Liver (tissue), 3 donors: ENCODE measurements at regions not wholly inside any gene's neighbourhood (a gene's known extent, or its start where the extent isn't known, plus 50 kb on each side); places are given as distances from the start of the nearest gene placed in this dataset.

ENCODE experiments used
- CTCF ChIP-seq: fragments of 150-350 bp; IDR thresholded peaks from 2 replicates; pipeline ENCODE4 v1.5.1; 2017; ENCODE audit warnings: improper control_type of control experiment, low read depth, low read length; ENCODE audit not compliant: missing input control
- EGR1 ChIP-seq, 2 donors: IDR thresholded peaks; 2 replicates each; pipeline ENCODE4 v1.6.1; 2016 to 2018; ENCODE audit warnings: antibody characterized with exemption in 2 of 2, low read depth in 2 of 2
- FOXA2 ChIP-seq: IDR thresholded peaks from 2 replicates; pipeline ENCODE4 v1.6.1; 2016; ENCODE audit warnings: antibody characterized with exemption
- HNF4A ChIP-seq, 2 donors: conservative IDR thresholded peaks; 2 replicates each; pipeline ENCODE4 v1.6.1; 2016; ENCODE audit warnings: antibody characterized with exemption in 2 of 2, mild to moderate bottlenecking in 2 of 2
- JUND ChIP-seq, 2 donors: IDR thresholded peaks; 2 replicates each; pipeline ENCODE4 v1.6.1; 2016; ENCODE audit warnings: antibody characterized with exemption in 2 of 2
- RAD21 ChIP-seq, 2 donors: IDR thresholded peaks; 2 replicates each; pipeline ENCODE4 v1.6.1; 2016; ENCODE audit warnings: antibody characterized with exemption in 2 of 2, mild to moderate bottlenecking in 2 of 2
- RXRA ChIP-seq, 2 donors: IDR thresholded peaks; 2 replicates each; pipeline ENCODE4 v1.6.1; 2017 to 2018; ENCODE audit warnings: antibody characterized with exemption in 2 of 2, mild to moderate bottlenecking in 1 of 2
- TAF1 ChIP-seq: conservative IDR thresholded peaks from 2 replicates; pipeline ENCODE4 v1.6.1; 2016; ENCODE audit warnings: antibody characterized with exemption, mild to moderate bottlenecking
- TF ChIP-seq, protein P1 (sequence below): IDR thresholded peaks from 2 replicates; pipeline ENCODE4 v1.6.1; 2016; ENCODE audit warnings: antibody characterized with exemption, mild to moderate bottlenecking
- TF ChIP-seq, protein P2 (sequence below): IDR thresholded peaks from 2 replicates; pipeline ENCODE4 v1.6.1; 2016; ENCODE audit warnings: antibody characterized with exemption
- donor health status: healthy.
- donor health status: healthy.

GRCh38 chr3:10620833-10621082 is 115.4 kb upstream of the ATP2B2 start:
- TF ChIP-seq CTCF = no peak
- TF ChIP-seq RXRA (IDR thresholded peaks at IDR 0.05) = no peak
- TF ChIP-seq, protein P1, sequence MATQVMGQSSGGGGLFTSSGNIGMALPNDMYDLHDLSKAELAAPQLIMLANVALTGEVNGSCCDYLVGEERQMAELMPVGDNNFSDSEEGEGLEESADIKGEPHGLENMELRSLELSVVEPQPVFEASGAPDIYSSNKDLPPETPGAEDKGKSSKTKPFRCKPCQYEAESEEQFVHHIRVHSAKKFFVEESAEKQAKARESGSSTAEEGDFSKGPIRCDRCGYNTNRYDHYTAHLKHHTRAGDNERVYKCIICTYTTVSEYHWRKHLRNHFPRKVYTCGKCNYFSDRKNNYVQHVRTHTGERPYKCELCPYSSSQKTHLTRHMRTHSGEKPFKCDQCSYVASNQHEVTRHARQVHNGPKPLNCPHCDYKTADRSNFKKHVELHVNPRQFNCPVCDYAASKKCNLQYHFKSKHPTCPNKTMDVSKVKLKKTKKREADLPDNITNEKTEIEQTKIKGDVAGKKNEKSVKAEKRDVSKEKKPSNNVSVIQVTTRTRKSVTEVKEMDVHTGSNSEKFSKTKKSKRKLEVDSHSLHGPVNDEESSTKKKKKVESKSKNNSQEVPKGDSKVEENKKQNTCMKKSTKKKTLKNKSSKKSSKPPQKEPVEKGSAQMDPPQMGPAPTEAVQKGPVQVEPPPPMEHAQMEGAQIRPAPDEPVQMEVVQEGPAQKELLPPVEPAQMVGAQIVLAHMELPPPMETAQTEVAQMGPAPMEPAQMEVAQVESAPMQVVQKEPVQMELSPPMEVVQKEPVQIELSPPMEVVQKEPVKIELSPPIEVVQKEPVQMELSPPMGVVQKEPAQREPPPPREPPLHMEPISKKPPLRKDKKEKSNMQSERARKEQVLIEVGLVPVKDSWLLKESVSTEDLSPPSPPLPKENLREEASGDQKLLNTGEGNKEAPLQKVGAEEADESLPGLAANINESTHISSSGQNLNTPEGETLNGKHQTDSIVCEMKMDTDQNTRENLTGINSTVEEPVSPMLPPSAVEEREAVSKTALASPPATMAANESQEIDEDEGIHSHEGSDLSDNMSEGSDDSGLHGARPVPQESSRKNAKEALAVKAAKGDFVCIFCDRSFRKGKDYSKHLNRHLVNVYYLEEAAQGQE = no peak
- no peak for TF ChIP-seq JUND (IDR thresholded peaks at IDR 0.05)
- TF ChIP-seq FOXA2 = no peak
- TF ChIP-seq RAD21 (IDR thresholded peaks at IDR 0.05) = no peak
- no peak for TF ChIP-seq TAF1
- TF ChIP-seq EGR1 (IDR thresholded peaks at IDR 0.05; ENCODE audit: low read depth in 2 of 2) = no peak
- TF ChIP-seq, protein P2, sequence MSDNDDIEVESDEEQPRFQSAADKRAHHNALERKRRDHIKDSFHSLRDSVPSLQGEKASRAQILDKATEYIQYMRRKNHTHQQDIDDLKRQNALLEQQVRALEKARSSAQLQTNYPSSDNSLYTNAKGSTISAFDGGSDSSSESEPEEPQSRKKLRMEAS = no peak
- TF ChIP-seq HNF4A (conservative IDR thresholded peaks at IDR 0.05) = no peak
